A549 (cell line): ENCODE measurements at regions not wholly inside any gene's neighbourhood (a gene's known extent, or its start where the extent isn't known, plus 50 kb on each side); places are given as distances from the start of the nearest gene placed in this dataset.

Source experiments
- ATAC-seq, 2 experiments: fragments of 200-7000 bp in 1 of 2; fragments of >200 bp in 1 of 2; cut with Nextera tagmentation in 1 of 2; cut with Tn5 transposase in 1 of 2; 3 replicates each; pipeline versions ENCODE4 v1.8.0 to v1.9.1; 2018 to 2020; ENCODE audit warnings: mild to moderate bottlenecking in 1 of 2, moderate library complexity in 1 of 2
- CTCF ChIA-PET: fragments of 300-600 bp; sonication (Branson Sonifier 250); formaldehyde crosslinking; extraction: SDS; loops from one replicate; lab custom pipeline; 2021; ENCODE audit warnings: antibody characterized with exemption, inconsistent platforms; lab: Yijun Ruan, JAX
- POLR2A ChIA-PET: fragments of 350-600 bp; formaldehyde crosslinking; extraction: SDS; loops from one replicate; lab custom pipeline; 2021; ENCODE audit warnings: antibody characterized with exemption, inconsistent platforms; lab: Yijun Ruan, JAX
- DNase-seq, 2 experiments: peaks; one replicate each; pipeline versions ENCODE4 v3.0.0 to v3.0.0-alpha.2; 2011 to 2016; ENCODE audit warnings: low read depth in 1 of 2, low spot score in 1 of 2
- FAIRE-seq: peaks from 2 replicates; lab custom pipeline; 2011; peaks lifted over from hg19 to GRCh38; lab: Jason Lieb, UNC
- H3K27ac ChIP-seq, 2 experiments: fragments of >200 bp; sonication (Bioruptor Twin); formaldehyde crosslinking; 3 replicates each; pipeline ENCODE4 v1.5.1; 2016 to 2017
- H3K4me1 ChIP-seq: fragments of >200 bp; sonication (Bioruptor Twin); formaldehyde crosslinking; 3 replicates; pipeline ENCODE4 v1.6.1; 2016
- H3K4me2 ChIP-seq: fragments of >200 bp; sonication (Bioruptor Twin); formaldehyde crosslinking; 3 replicates; pipeline ENCODE4 v1.6.1; 2016
- H3K4me3 ChIP-seq: fragments of >200 bp; sonication (Bioruptor Twin); formaldehyde crosslinking; 3 replicates; pipeline ENCODE4 v1.5.1; 2016
- H3K9me3 ChIP-seq: fragments of >200 bp; sonication (Bioruptor Twin); formaldehyde crosslinking; 3 replicates; pipeline ENCODE4 v1.6.1; 2016
- BCL3 ChIP-seq: fragments of >200 bp; sonication (Bioruptor Twin); formaldehyde crosslinking; IDR thresholded peaks from 3 replicates; pipeline ENCODE4 v1.6.1; 2016
- CBX8 ChIP-seq: fragments of 200-600 bp; sonication (generic); IDR thresholded peaks from 2 replicates; pipeline ENCODE4 v1.6.1; 2016
- CEBPB ChIP-seq, 2 experiments: fragments of >200 bp in 1 of 2; sonication (Bioruptor Twin) in 1 of 2; formaldehyde crosslinking in 1 of 2; IDR thresholded peaks; 2 replicates each; pipeline ENCODE4 v1.6.1; 2012 to 2016
- CHD2 ChIP-seq: fragments of 150-350 bp; IDR thresholded peaks from 2 replicates; pipeline ENCODE4 v1.6.1; 2014; ENCODE audit warnings: low read length; ENCODE audit not compliant: partially characterized antibody
- CTCF ChIP-seq: fragments of >200 bp; sonication (Bioruptor Twin); formaldehyde crosslinking; IDR thresholded peaks from 3 replicates; pipeline ENCODE4 v1.5.1; 2016
- EHF ChIP-seq: fragments of 250-450 bp; sonication (Bioruptor Pico); IDR thresholded peaks from 2 replicates; pipeline ENCODE4 v1.5.0; 2020; ENCODE audit warnings: mild to moderate bottlenecking
- ELK1 ChIP-seq: fragments of 150-350 bp; IDR thresholded peaks from 2 replicates; pipeline ENCODE4 v1.6.1; 2014; ENCODE audit warnings: low read depth, mild to moderate bottlenecking, low read length
- EP300 ChIP-seq, 2 experiments: fragments of >200 bp; sonication (Bioruptor Twin); formaldehyde crosslinking; IDR thresholded peaks; 2 replicates in 1 of 2; 3 replicates in 1 of 2; pipeline ENCODE4 v1.6.1; 2016 to 2017
- ESRRA ChIP-seq: fragments of 150-350 bp; IDR thresholded peaks from 2 replicates; pipeline ENCODE4 v1.6.1; 2014; ENCODE audit warnings: mild to moderate bottlenecking, low read length, borderline replicate concordance
- FOSB ChIP-seq: fragments of 250-450 bp; sonication (Bioruptor Pico); IDR thresholded peaks from 2 replicates; pipeline ENCODE4 v1.5.0; 2020; ENCODE audit warnings: mild to moderate bottlenecking, moderate library complexity
- HES2 ChIP-seq: fragments of >200 bp; sonication (Bioruptor Twin); formaldehyde crosslinking; IDR thresholded peaks from 2 replicates; pipeline ENCODE4 v1.6.1; 2016
- HEYL ChIP-seq: fragments of 250-450 bp; sonication (Bioruptor Pico); IDR thresholded peaks from 2 replicates; pipeline ENCODE4 v1.8.0; 2021; ENCODE audit warnings: mild to moderate bottlenecking, moderate library complexity
- HOXA7 ChIP-seq: fragments of 250-450 bp; sonication (Bioruptor Pico); IDR thresholded peaks from 2 replicates; pipeline ENCODE4 v1.5.0; 2020; ENCODE audit warnings: mild to moderate bottlenecking, moderate library complexity
- KDM1A ChIP-seq: fragments of 200-600 bp; sonication (generic); IDR thresholded peaks from 2 replicates; pipeline ENCODE4 v1.6.1; 2016; ENCODE audit warnings: low read depth, mild to moderate bottlenecking
- MAFK ChIP-seq: fragments of 450-650 bp; IDR thresholded peaks from 2 replicates; pipeline ENCODE4 v1.6.1; 2014; ENCODE audit not compliant: partially characterized antibody
- MAZ ChIP-seq: fragments of 150-350 bp; IDR thresholded peaks from 2 replicates; pipeline ENCODE4 v1.6.1; 2014; ENCODE audit warnings: antibody characterized with exemption, low read depth, low read length, borderline replicate concordance
- NFE2L2 ChIP-seq: fragments of 150-350 bp; conservative IDR thresholded peaks from 2 replicates; pipeline ENCODE4 v1.6.1; 2014; ENCODE audit warnings: low read length
- POLR2A ChIP-seq: IDR thresholded peaks from 2 replicates; pipeline ENCODE4 v1.6.1; 2012; ENCODE audit warnings: mild to moderate bottlenecking, low read length
- RAD21 ChIP-seq, 2 experiments: fragments of >200 bp in 1 of 2; sonication (Bioruptor Twin) in 1 of 2; formaldehyde crosslinking in 1 of 2; IDR thresholded peaks in 1 of 2; conservative IDR thresholded peaks in 1 of 2; 2 replicates in 1 of 2; 3 replicates in 1 of 2; pipeline ENCODE4 v1.6.1; 2012 to 2018; ENCODE audit warnings: inconsistent platforms in 1 of 2
- TP53 ChIP-seq: fragments of 250-450 bp; sonication (Bioruptor Pico); IDR thresholded peaks from 2 replicates; pipeline ENCODE4 v1.5.0; 2021; ENCODE audit warnings: mild to moderate bottlenecking, moderate library complexity
- WGBS: methylation state at CpG from one replicate; pipeline ENCODE4 v1.1.6; 2017; ENCODE audit errors: missing lambda C conversion rate; 5-methylcytosine and 5-hydroxymethylcytosine counted together
- TF ChIP-seq, protein P1 (sequence below): IDR thresholded peaks from 2 replicates; pipeline ENCODE4 v1.6.1; 2012
- TF ChIP-seq, protein P2 (sequence below): IDR thresholded peaks from 2 replicates; pipeline ENCODE4 v1.6.1; 2012

GRCh38 chr18:76149734-76150133 lies 345.3 kb downstream of the ZNF516 start:
- H3K27ac ChIP-seq: no peak overlapping the region
- CTCF ChIA-PET: no interaction called here
- 31% methylated on average over 7 of the region's 7 CpGs for WGBS
- no peaks in the 10 kb centered on the region for H3K4me1 ChIP-seq
- no peaks in the 10 kb centered on the region for H3K9me3 ChIP-seq
- DNase-seq (no peak), FAIRE-seq (no peak), ATAC-seq (no peak)
- TF ChIP-seq CBX8 (no peak), MAFK (peak; percentile 95)
- POLR2A ChIA-PET: no interaction called here
- no peak overlapping the region for H3K4me3 ChIP-seq
- no peak overlapping the region for H3K4me2 ChIP-seq

- WGBS: 60% methylated on average over 4 of the region's 4 CpGs
- H3K27ac ChIP-seq: no peak overlapping the region
- H3K9me3 ChIP-seq: no peaks in the 10 kb centered on the region
- ATAC-seq: no peak
- ChIA-PET CTCF (no interaction called here), POLR2A (no interaction called here)
- no peaks in the 10 kb centered on the region for H3K4me1 ChIP-seq
- DNase-seq: no peak
- no peak for TF ChIP-seq FOSB
- TF ChIP-seq CTCF: no peak
- no peak for TF ChIP-seq ESRRA
- no peak for TF ChIP-seq MAZ
- TF ChIP-seq CEBPB (IDR thresholded peaks at IDR 0.05): no peak
- TF ChIP-seq HES2: no peak
- no peak for TF ChIP-seq RAD21 (conservative IDR thresholded peaks at IDR 0.05 in 1 of 2, IDR thresholded peaks at IDR 0.05 in 1 of 2)
- TF ChIP-seq, protein P1, sequence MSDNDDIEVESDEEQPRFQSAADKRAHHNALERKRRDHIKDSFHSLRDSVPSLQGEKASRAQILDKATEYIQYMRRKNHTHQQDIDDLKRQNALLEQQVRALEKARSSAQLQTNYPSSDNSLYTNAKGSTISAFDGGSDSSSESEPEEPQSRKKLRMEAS: no peak
- TF ChIP-seq CHD2: no peak
- no peak for TF ChIP-seq EP300 (IDR thresholded peaks at IDR 0.05)
- TF ChIP-seq TP53 (CRISPR knock-in tag): no peak
- no peak for TF ChIP-seq POLR2A
- TF ChIP-seq, protein P2, sequence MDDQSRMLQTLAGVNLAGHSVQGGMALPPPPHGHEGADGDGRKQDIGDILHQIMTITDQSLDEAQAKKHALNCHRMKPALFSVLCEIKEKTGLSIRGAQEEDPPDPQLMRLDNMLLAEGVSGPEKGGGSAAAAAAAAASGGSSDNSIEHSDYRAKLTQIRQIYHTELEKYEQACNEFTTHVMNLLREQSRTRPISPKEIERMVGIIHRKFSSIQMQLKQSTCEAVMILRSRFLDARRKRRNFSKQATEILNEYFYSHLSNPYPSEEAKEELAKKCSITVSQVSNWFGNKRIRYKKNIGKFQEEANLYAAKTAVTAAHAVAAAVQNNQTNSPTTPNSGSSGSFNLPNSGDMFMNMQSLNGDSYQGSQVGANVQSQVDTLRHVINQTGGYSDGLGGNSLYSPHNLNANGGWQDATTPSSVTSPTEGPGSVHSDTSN: no peak
- TF ChIP-seq NFE2L2: no peak
- no peak for TF ChIP-seq HOXA7 (CRISPR knock-in tag)
- TF ChIP-seq ELK1: no peak
- TF ChIP-seq BCL3: no peak
- no peak for TF ChIP-seq EHF
- TF ChIP-seq KDM1A: no peak
- TF ChIP-seq HEYL (CRISPR knock-in tag): no peak
- TF ChIP-seq, all 56 proteins: peak for 0
- Histone ChIP-seq H3K4me2 (no peak overlapping the region), H3K4me3 (no peak overlapping the region)
- no peak for FAIRE-seq
Measured at GRCh38 chr18:76149284-76149683, 345.8 kb downstream of the ZNF516 start.
